Urinary bladder (tissue), 3 donors: ENCODE measurements at regions not wholly inside any gene's neighbourhood (a gene's known extent, or its start where the extent isn't known, plus 50 kb on each side); places are given as distances from the start of the nearest gene placed in this dataset.
A peak's percentile ranks its signal among the peaks of the same experiment; 100 is the strongest.

Experiments
- DNase-seq: peaks from one replicate; pipeline ENCODE4 v3.0.0-alpha.2; 2015; ENCODE audit errors: extremely low spot score
- H3K27ac ChIP-seq: one replicate; pipeline ENCODE4 v1.5.1; 2013; ENCODE audit warnings: low read depth, mild to moderate bottlenecking, moderate library complexity
- H3K36me3 ChIP-seq: one replicate; pipeline ENCODE4 v1.6.1; 2013; ENCODE audit warnings: mild to moderate bottlenecking, moderate library complexity; ENCODE audit not compliant: insufficient read depth
- H3K4me1 ChIP-seq: one replicate; pipeline ENCODE4 v1.6.1; 2013; ENCODE audit warnings: mild to moderate bottlenecking, moderate library complexity; ENCODE audit not compliant: insufficient read depth
- H3K4me3 ChIP-seq: one replicate; pipeline ENCODE4 v1.5.1; 2013; ENCODE audit warnings: low read depth, low read length
- WGBS: extraction: QIAGEN DNeasy Blood & Tissue Kit; methylation state at CpG from one replicate; pipeline ENCODE4 v1.1.7; 2013; 5-methylcytosine and 5-hydroxymethylcytosine counted together
- donor health status: healthy with polysubstance abuse.
- donor health status: healthy.

GRCh38 chr1:218108034-218108433 is 177.1 kb upstream of the RRP15 start:
- H3K4me3 ChIP-seq: no peak overlapping the region
- no peak for DNase-seq
- 67% methylated on average over 3 of the region's 3 CpGs for WGBS

GRCh38 chr1:218112862-218113261 is 172.2 kb upstream of the RRP15 start:
- Histone ChIP-seq H3K4me1 (no peaks in the 10 kb centered on the region), H3K27ac (no peak overlapping the region)
- 40% methylated on average over 1 of the region's 1 CpG for WGBS

More at GRCh38 chr1:218108034-218108433, 177.1 kb upstream of the RRP15 start:
- Histone ChIP-seq H3K27ac (no peak overlapping the region), H3K4me1 (no peaks in the 10 kb centered on the region), H3K36me3 (no peaks in the 10 kb centered on the region)

GRCh38 chr1:218123968-218124367 is 161.1 kb upstream of the RRP15 start:
- Histone ChIP-seq H3K27ac (no peak overlapping the region), H3K4me3 (no peak overlapping the region), H3K4me1 (no peaks in the 10 kb centered on the region), H3K36me3 (no peaks in the 10 kb centered on the region)
- no peak for DNase-seq
- WGBS: 47% methylated on average over 4 of the region's 4 CpGs

More at GRCh38 chr1:218112862-218113261, 172.2 kb upstream of the RRP15 start:
- H3K36me3 ChIP-seq: no peaks in the 10 kb centered on the region
- no peak for DNase-seq
- H3K4me3 ChIP-seq: no peak overlapping the region

- DNase-seq: no peak
Measured at GRCh38 chr1:218135371-218135770, 149.7 kb upstream of the RRP15 start.

GRCh38 chr1:218139761-218140160 is 145.3 kb upstream of the RRP15 start:
- Histone ChIP-seq H3K27ac (no peak overlapping the region), H3K4me1 (no peaks in the 10 kb centered on the region), H3K4me3 (no peak overlapping the region), H3K36me3 (no peaks in the 10 kb centered on the region)
- no peak for DNase-seq
- WGBS: 76% methylated on average over 4 of the region's 4 CpGs

More at GRCh38 chr1:218135371-218135770, 149.7 kb upstream of the RRP15 start:
- Histone ChIP-seq H3K27ac (no peak overlapping the region), H3K4me3 (no peak overlapping the region), H3K4me1 (no peaks in the 10 kb centered on the region), H3K36me3 (no peaks in the 10 kb centered on the region)
- 79% methylated on average over 6 of the region's 6 CpGs for WGBS

- Histone ChIP-seq H3K4me1 (no peaks in the 10 kb centered on the region), H3K36me3 (no peaks in the 10 kb centered on the region), H3K27ac (no peak overlapping the region), H3K4me3 (no peak overlapping the region)
- WGBS: 12% methylated on average over 15 of the region's 15 CpGs
- DNase-seq: no peak
Measured at GRCh38 chr1:218156595-218156994, 128.5 kb upstream of the RRP15 start.

- H3K4me1 ChIP-seq: peaks cover 4% of the 10 kb centered on the region
- no peak for DNase-seq
- H3K27ac ChIP-seq: no peak overlapping the region
- no peak overlapping the region for H3K4me3 ChIP-seq
- WGBS: 55% methylated on average over 7 of the region's 7 CpGs
- H3K36me3 ChIP-seq: no peaks in the 10 kb centered on the region
Measured at GRCh38 chr1:218163371-218163770, 121.7 kb upstream of the RRP15 start.

- WGBS: under 1% methylated on average over 68 of the region's 68 CpGs
- no peak for DNase-seq
- no peak overlapping the region for H3K27ac ChIP-seq
- peak overlapping the region; percentile 44 for H3K4me3 ChIP-seq
- H3K4me1 ChIP-seq: peaks cover 4% of the 10 kb centered on the region
- no peaks in the 10 kb centered on the region for H3K36me3 ChIP-seq
Measured at GRCh38 chr1:218164111-218164929, 120.8 kb upstream of the RRP15 start.

GRCh38 chr1:218164930-218165700 is 120.0 kb upstream of the RRP15 start:
- WGBS: under 1% methylated on average over 80 of the region's 80 CpGs
- DNase-seq: no peak
- Histone ChIP-seq H3K4me3 (peak overlapping the region; percentile 44), H3K36me3 (no peaks in the 10 kb centered on the region), H3K4me1 (peaks cover 4% of the 10 kb centered on the region), H3K27ac (no peak overlapping the region)

- Histone ChIP-seq H3K4me3 (peak overlapping the region; percentile 44), H3K36me3 (no peaks in the 10 kb centered on the region), H3K27ac (no peak overlapping the region), H3K4me1 (peaks cover 4% of the 10 kb centered on the region)
- 5% methylated on average over 10 of the region's 10 CpGs for WGBS
- DNase-seq: no peak
Measured at GRCh38 chr1:218165701-218166114, 119.4 kb upstream of the RRP15 start.

GRCh38 chr1:218166268-218166945 is 118.7 kb upstream of the RRP15 start:
- no peak for DNase-seq
- WGBS: 28% methylated on average over 8 of the region's 8 CpGs
- peaks cover 4% of the 10 kb centered on the region for H3K4me1 ChIP-seq
- H3K27ac ChIP-seq: no peak overlapping the region
- H3K36me3 ChIP-seq: no peaks in the 10 kb centered on the region
- no peak overlapping the region for H3K4me3 ChIP-seq

GRCh38 chr1:218171302-218171893 is 113.7 kb upstream of the RRP15 start:
- Histone ChIP-seq H3K27ac (no peak overlapping the region), H3K36me3 (no peaks in the 10 kb centered on the region), H3K4me1 (no peaks in the 10 kb centered on the region), H3K4me3 (no peak overlapping the region)
- no peak for DNase-seq
- WGBS: 3% methylated on average over 4 of the region's 4 CpGs

- Histone ChIP-seq H3K4me1 (no peaks in the 10 kb centered on the region), H3K36me3 (no peaks in the 10 kb centered on the region), H3K4me3 (no peak overlapping the region), H3K27ac (no peak overlapping the region)
- DNase-seq: no peak
- WGBS: 62% methylated on average over 2 of the region's 2 CpGs
Measured at GRCh38 chr1:218182455-218182854, 102.6 kb upstream of the RRP15 start.
